ENCODE measurements at regions not wholly inside any gene's neighbourhood (a gene's known extent, or its start where the extent isn't known, plus 50 kb on each side); places are given as distances from the start of the nearest gene placed in this dataset.

- ChIA-PET POLR2A (ENCODE audit: partially characterized antibody) (no interaction called here), CTCF (ENCODE audit: partially characterized antibody) (no interaction called here)
- H3K23me2 ChIP-seq (ENCODE audit: low read depth, low read length) = no peaks in the 10 kb centered on the region
- no peaks in the 10 kb centered on the region for H3K27me3 ChIP-seq (replicated peaks in 1 of 4; ENCODE audit: control insufficient read depth in 3 of 4, extremely low read depth in 1 of 4, insufficient read depth in 3 of 4, low read length in 3 of 4)
- H2AK5ac ChIP-seq (ENCODE audit: low read depth, low read length) = no peak overlapping the region
- H3K79me1 ChIP-seq (ENCODE audit: low read depth, low read length) = no peaks in the 10 kb centered on the region
- no peak overlapping the region for H3K27ac ChIP-seq (ENCODE audit: low read depth, low read length)
- H4K8ac ChIP-seq (ENCODE audit: extremely low read depth, insufficient read depth, low read length) = no peak overlapping the region
- 100% methylated on average over 4 of the region's 4 CpGs; no CpG with 5 or more reads in 1 of the 2 experiments for WGBS, 2 experiments (ENCODE audit: extremely low coverage in 1 of 2, insufficient coverage in 1 of 2, insufficient read length in 1 of 2, insufficient replicate concordance in 2 of 2, low coverage in 1 of 2, low lambda C conversion rate in 2 of 2, missing lambda C conversion rate in 1 of 2)
- H3K36me3 ChIP-seq (ENCODE audit: control insufficient read depth in 2 of 4, insufficient read depth in 4 of 4, low read length in 3 of 4) = no peaks in the 10 kb centered on the region
- no peak overlapping the region for H3K18ac ChIP-seq (ENCODE audit: extremely low read depth, low read length)
- no peak overlapping the region for H3K23ac ChIP-seq (ENCODE audit: insufficient read length)
- no peak overlapping the region for H3K4me2 ChIP-seq (ENCODE audit: insufficient read depth in 1 of 2, low read depth in 2 of 2, low read length in 2 of 2)
- no peaks in the 10 kb centered on the region for H4K20me1 ChIP-seq (replicated peaks in 1 of 2; ENCODE audit: control insufficient read depth in 1 of 2, insufficient read depth in 2 of 2, low read length in 2 of 2)
- no peak for TF ChIP-seq CBX8 (IDR thresholded peaks at IDR 0.05; ENCODE audit: borderline replicate concordance, low read depth, low read length)
- no peak for TF ChIP-seq ATF2 (IDR thresholded peaks at IDR 0.05; ENCODE audit: low read length)
- no peak for TF ChIP-seq CEBPB (IDR thresholded peaks at IDR 0.05; ENCODE audit: low read depth, low read length)
- TF ChIP-seq EP300 (IDR thresholded peaks at IDR 0.05; ENCODE audit: borderline replicate concordance in 1 of 2, low read depth in 2 of 2, low read length in 2 of 2) = no peak
- TF ChIP-seq HDAC2 (IDR thresholded peaks at IDR 0.05; ENCODE audit: borderline replicate concordance in 1 of 2, low read depth in 2 of 2, low read length in 2 of 2) = no peak
- no peak for TF ChIP-seq RAD21 (IDR thresholded peaks at IDR 0.05 in 1 of 2, conservative IDR thresholded peaks at IDR 0.05 in 1 of 2; ENCODE audit: low read depth in 2 of 2, low read length in 2 of 2)
- TF ChIP-seq CTBP2 (IDR thresholded peaks at IDR 0.05; ENCODE audit: borderline replicate concordance, insufficient read depth, insufficient read length, low read length) = no peak
- no peak for TF ChIP-seq MAFK (IDR thresholded peaks at IDR 0.05; ENCODE audit: low read depth, low read length)
- TF ChIP-seq ASH2L (IDR thresholded peaks at IDR 0.05; ENCODE audit: low read length) = no peak
- no peak overlapping the region for H2AFZ ChIP-seq (ENCODE audit: low read length)
- no peak overlapping the region for H2BK120ac ChIP-seq (replicated peaks; ENCODE audit: low read depth, low read length)
- H3K4ac ChIP-seq (replicated peaks; ENCODE audit: insufficient read length, low read depth, low read length) = no peak overlapping the region
- H3K4me3 ChIP-seq (ENCODE audit: extremely low read depth in 1 of 4, insufficient read depth in 2 of 4, low read depth in 3 of 4, low read length in 4 of 4) = no peak overlapping the region
- no peak overlapping the region for H2BK5ac ChIP-seq (ENCODE audit: low read depth, low read length)
- H3K79me2 ChIP-seq (ENCODE audit: control insufficient read depth in 1 of 2, insufficient read depth in 2 of 2, low read length in 2 of 2) = no peaks in the 10 kb centered on the region
- DNase-seq (ENCODE audit: low read depth in 1 of 2, low spot score in 2 of 2) (no peak), FAIRE-seq (no peak)
- H2BK20ac ChIP-seq (ENCODE audit: low read length) = no peak overlapping the region
- H3K9me3 ChIP-seq (ENCODE audit: insufficient read depth in 2 of 2, low read depth in 1 of 2, low read length in 1 of 2) = no peaks in the 10 kb centered on the region
- no peak overlapping the region for H4K91ac ChIP-seq (replicated peaks; ENCODE audit: insufficient read length, low read length)
- no peak overlapping the region for H3K56ac ChIP-seq (replicated peaks; ENCODE audit: insufficient read length, low read depth, low read length)
- H3K4me1 ChIP-seq (replicated peaks in 1 of 4; ENCODE audit: control insufficient read depth in 3 of 4, insufficient read depth in 4 of 4, low read length in 3 of 4) = no peaks in the 10 kb centered on the region
- H4K5ac ChIP-seq (ENCODE audit: insufficient read length, low read depth, low read length) = no peak overlapping the region
- H3K14ac ChIP-seq (ENCODE audit: insufficient read length) = no peak overlapping the region
- H2BK15ac ChIP-seq (ENCODE audit: low read length) = no peak overlapping the region
- no peak overlapping the region for H3K9ac ChIP-seq (replicated peaks in 1 of 4; ENCODE audit: extremely low read depth in 1 of 4, low read depth in 3 of 4, low read length in 3 of 4)
- H2BK12ac ChIP-seq (ENCODE audit: low read depth, low read length) = no peak overlapping the region
Measured at GRCh38 chr6:147684906-147685305, 176.4 kb downstream of the SAMD5 start.

All from H1 (cell line).